Kidney capillary endothelial cell (primary cell): ENCODE measurements at regions not wholly inside any gene's neighbourhood (a gene's known extent, or its start where the extent isn't known, plus 50 kb on each side); places are given as distances from the start of the nearest gene placed in this dataset.
A peak's percentile ranks its signal among the peaks of the same experiment; 100 is the strongest.
"Not testable (repeated sequence)": the region's sequence is repeated elsewhere in the genome, so short reads cannot be mapped to it uniquely, and the experiment has no call there.

ENCODE experiments used
- DNase-seq: peaks from one replicate; pipeline ENCODE4 v3.0.0-alpha.2; 2018; ENCODE audit warnings: low spot score

- no peak for DNase-seq
These were observed 250.3 kb downstream of the TTC32 start for GRCh38 chr2:19651466-19651865.

- DNase-seq = no peak
These were observed 251.9 kb downstream of the TTC32 start for GRCh38 chr2:19649785-19650380.

DNA sequence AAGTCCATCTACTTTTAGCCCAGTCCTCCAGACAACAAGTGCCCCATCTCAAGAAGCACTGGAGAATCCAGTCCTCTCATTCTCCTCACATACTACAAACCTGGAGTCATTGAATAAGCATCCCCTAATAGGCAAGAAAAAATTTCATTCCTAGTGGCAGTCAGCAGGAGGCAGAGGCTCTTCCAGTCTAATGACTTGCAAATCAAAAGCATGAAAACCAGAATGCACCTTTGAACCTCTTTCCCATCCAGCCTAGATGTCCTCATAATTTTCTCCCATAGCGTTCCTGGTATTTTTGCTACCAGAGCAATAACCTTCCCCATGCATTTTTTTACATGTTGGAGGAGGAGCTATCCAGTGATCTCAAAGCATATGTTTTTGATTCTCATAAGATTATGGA, 252.6 kb downstream of the TTC32 start:
- DNase-seq = no peak

GRCh38 chr2:19648583-19648982, 253.2 kb downstream of the TTC32 start:
- no peak for DNase-seq

DNA sequence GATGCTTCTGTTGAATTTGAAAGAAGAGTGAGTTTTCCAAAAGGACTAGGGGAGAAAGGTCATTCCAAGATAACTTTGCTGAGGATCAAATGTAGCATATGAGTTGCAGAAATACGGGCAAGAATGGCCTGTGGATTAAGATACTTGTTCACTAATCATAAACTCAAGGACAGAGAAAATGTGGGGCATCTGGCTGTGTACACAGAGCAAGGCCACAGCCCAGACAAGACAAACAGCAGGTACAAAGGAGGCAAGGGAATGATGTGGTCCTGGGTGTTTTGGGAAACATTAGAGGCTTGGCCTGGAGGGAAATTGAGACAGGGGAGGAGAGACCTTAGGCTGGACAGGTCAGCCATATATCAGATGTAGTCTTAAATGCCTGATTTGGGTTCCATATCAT, 254.8 kb downstream of the TTC32 start:
- no peak for DNase-seq

DNA sequence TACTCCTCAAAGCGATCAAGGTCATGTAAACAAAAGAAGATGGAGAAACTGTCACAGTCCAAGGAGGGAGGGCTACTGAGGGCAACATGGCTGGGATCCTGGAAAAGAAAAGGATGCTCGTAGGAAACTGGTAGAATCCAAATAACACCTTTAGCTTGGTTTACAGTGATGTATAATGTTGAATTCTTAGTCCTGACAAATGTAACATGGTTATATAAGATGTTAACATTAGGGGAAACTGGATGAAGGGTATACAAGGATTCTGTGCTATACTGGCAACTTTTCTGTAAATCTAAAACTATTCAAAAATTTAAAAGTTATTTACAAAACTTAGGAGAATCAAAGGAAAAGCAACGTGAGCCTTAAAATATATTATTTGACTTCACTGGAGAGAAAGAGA, 257.0 kb downstream of the TTC32 start:
- DNase-seq = no peak

DNA sequence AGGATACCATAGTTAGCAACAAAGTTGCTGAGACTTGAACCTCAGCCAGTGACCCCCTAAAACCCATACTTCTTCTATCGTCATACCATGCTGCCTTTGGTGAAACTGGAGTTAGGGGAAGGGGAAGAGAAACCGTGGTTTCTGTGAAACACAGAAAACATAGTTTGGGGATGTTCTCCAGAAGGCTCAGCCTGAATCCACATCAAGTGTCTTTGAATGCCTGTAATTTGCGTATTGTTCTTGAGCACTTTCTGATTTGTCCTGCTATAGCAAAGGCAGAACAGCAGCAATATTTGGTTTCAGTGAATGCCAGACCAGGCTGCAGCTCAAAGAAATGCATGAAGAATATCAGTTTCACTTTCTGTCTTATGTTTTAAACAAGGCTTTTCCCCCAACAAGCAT, 258.7 kb downstream of the TTC32 start:
- no peak for DNase-seq

- no peak for DNase-seq
These were observed 259.3 kb downstream of the TTC32 start for GRCh38 chr2:19642501-19642900.

- no peak for DNase-seq
These were observed 265.8 kb downstream of the TTC32 start for GRCh38 chr2:19635951-19636510.

GRCh38 chr2:19632403-19632991, 269.3 kb downstream of the TTC32 start:
- no peak for DNase-seq

- no peak for DNase-seq
These were observed 269.9 kb downstream of the TTC32 start for GRCh38 chr2:19631871-19632270.

DNA sequence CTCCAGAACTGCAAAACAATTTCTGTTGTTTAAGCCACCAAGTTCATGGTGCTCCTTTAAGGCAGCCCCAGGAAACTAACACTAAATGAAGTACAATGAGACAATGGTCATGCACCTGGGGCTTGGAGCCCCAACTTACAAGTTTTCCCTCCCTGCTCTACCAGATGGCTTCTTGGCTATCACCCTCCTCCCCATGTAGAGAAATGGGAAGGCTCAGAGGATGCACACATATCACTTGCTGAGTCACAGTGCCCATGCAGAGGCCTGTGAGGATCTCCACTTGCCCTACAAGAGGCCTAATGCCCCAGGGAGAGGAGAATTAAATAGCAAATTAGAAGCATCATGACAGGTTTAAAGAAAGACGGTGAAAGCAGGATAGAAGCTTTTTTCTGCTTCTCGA, 270.9 kb downstream of the TTC32 start:
- no peak for DNase-seq

DNA sequence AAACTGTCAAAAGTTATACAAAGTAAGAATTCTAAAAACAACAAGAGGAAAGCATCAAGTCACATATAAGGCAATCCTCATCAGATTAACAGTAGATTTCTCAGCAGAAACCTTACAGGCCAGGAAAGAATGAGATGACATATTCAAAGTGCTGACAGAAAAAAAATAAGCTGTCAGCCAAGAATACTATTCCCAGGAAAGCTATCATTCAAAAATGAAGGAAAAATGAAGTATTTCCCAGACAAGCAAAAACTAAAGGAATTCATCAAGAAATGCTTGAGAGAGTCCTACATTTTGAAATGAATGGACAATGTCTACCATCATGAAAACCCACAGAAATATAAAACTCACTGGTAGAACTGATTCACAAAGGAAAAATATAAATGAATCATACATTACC, 268.9 kb upstream of the OSR1 start:
- no peak for DNase-seq

DNA sequence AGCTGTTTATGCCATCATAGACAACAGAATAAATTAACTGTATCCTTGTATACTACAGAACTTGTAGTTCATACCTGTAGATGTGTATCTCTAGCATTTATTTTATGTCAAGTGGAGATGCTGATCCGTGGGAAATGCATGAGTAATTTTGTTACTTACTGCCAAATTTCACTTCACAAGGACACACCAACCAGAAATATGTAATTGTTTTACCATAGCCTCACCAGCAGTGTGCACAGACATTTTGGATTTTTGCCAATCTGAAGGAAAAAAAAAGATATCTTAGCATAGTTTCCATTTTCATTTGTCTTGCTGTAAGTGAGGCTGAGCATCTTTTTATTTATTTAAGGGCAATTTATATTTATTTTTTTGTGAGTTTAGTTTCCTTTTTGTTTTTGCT, 265.1 kb upstream of the OSR1 start:
- peak; percentile 17 for DNase-seq

- no peak for DNase-seq
These were observed 258.9 kb upstream of the OSR1 start for GRCh38 chr2:19617257-19617848.

DNA sequence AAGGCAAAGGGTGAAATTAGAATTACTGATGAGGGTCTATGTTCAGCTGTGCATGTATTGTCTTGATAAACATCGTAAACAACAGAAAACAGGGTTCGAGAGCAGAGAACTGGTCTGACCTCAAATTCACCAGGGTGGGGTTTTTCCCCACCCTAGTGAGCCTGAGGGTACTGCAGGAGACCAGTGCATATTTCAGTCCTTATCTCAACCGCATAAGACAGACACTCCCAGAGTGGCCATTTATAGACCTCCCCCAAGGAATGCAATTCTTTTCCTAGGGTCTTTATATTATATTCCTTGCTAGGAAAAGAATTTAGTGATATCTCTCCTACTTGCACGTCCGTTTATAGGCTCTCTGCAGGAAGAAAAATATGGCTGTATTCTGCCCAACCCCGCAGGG, 257.0 kb upstream of the OSR1 start:
- DNase-seq = not testable (repeated sequence)

DNA sequence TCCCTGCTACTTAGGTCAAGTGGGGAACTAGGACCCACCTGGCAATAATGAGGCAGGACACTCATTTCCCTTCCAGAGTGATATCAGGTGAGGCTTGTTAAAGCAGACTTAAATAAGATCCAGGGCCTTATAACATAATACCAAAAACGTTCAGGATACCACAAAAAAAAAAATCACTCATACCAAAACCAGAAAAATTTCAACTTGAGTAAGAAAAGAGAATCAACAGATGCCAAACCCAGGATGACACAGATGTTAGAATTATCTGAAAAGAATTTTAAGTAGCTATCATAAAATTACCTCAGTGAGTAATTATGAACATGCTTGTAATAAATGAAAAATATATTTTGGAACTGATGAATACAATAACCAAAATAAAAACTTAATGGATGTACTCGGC, 255.6 kb upstream of the OSR1 start:
- DNase-seq = no peak

DNA sequence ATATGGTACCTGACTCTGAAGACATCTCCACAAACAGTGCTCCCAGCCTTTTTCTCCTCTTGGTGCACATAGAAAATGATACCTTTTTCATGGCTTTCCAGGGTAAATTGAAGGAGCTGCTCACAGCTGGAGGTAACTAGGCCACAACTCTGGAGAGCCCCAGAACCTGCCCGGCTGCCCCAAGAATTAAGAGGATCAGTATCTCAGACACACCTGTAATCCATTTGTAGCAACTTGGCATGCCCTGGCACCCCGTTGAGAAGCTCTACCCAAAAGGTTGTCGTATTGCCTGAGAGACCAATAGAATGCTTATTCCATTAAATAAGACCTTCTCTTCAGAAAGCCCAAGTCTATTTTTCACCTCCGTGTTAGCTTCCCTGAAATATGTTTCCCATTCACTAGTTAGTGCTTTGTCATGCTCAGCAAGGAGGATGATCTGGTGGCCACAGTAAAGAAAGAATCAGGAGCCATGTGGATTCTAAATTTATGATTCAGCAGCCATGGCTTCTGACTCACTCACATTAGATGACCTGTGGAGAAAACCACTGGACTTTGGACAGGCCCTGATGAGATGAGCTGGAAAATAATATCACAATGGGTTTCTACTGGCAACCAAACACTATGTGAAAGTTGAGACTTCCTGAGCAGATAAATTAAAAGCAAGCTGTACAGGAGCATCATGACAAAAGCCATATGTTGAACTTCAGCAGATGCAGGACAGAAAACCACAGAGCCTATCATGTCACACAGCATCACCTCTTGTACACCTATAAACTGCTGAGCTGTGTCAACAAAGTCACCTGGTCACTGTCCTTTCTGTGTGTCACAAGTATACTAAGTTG, 253.3 kb upstream of the OSR1 start:
- peak; percentile 39 for DNase-seq

DNA sequence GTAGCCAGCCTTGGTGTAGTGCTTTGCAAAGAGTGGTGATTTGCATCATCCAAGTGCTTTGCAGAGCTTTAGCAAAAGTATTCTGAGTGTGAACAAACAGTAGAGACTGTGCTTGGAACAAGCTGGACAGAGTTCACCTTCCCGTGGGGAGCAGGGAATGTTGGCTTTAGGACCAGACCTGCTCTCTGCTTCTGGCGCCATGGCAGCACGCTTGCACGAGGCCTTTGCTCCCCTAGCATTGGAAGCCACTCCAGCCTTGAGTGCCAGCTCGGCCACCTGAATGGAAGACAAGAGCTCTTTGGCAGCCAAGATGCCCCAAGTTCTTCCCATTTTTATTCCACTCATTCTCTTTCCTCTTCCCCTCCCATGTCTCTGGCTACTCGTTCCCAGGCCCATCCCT, 250.8 kb upstream of the OSR1 start:
- no peak for DNase-seq

GRCh38 chr2:19607931-19608771, 249.7 kb upstream of the OSR1 start:
- DNase-seq = peak; percentile 21

DNA sequence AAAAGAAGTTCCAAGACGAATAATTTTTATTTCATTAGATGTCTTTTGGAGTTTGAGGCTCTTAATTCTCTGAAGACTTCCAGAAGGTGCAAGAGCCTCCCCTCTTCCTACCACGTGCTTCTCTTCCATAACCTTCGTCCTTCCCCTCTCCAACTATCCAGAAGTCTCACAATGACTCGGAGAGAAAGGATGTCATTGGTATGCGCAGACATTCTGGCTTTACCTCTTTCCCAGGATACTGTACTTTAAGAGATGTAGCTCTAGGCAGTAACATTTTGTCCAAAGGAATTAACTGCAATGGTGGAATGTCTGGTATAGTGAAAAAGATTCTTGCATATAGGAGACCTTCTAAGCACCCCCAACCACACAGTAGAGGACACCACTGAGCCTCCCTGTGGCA, 249.0 kb upstream of the OSR1 start:
- no peak for DNase-seq

DNA sequence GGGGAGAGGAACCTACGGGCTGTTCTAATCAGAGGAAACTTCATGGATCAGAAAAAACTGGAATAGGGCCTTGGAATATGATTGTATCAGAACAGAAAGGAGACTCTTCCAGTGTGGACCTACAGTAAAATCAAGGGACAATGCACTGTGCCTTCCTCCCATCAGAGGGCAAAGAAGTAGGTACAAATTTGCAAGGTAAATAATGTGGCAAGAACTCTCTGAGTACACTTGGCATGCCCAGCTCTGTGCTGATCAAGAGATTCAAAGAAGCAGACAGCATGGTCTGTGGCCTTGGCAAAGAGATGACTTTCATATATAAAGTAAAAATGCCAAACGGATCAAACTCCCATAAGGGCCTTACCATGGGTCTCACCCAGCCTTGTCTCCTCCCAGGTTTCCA, 242.6 kb upstream of the OSR1 start:
- DNase-seq = no peak
